Caco-2 (cell line): ENCODE measurements at regions not wholly inside any gene's neighbourhood (a gene's known extent, or its start where the extent isn't known, plus 50 kb on each side); places are given as distances from the start of the nearest gene placed in this dataset.

Experiments
- BruUV-seq: library from RNA; stranded (reverse); fragments of 400-500 nt; replicated peaks from 2 replicates; lab custom pipeline; 2021; lab: Mats Ljungman, UMichigan
- CTCF ChIA-PET: fragments of 300-600 bp; sonication (Branson Sonifier 250); formaldehyde crosslinking; loops from one replicate; lab custom pipeline; 2022; ENCODE audit warnings: antibody characterized with exemption; lab: Charles Lee
- POLR2A ChIA-PET: fragments of 300-600 bp; sonication (Branson Sonifier 250); formaldehyde crosslinking; loops from one replicate; lab custom pipeline; 2022; ENCODE audit warnings: antibody characterized with exemption; lab: Charles Lee
- DNase-seq, 2 experiments: peaks; one replicate each; pipeline versions ENCODE4 v3.0.0 to v3.0.0-alpha.2; 2020 to 2022
- H3K27me3 ChIP-seq: replicated peaks from 2 replicates; pipeline ENCODE4 v1.6.0; 2011; ENCODE audit warnings: low read length; ENCODE audit not compliant: control insufficient read depth, insufficient read depth
- H3K36me3 ChIP-seq: 2 replicates; pipeline ENCODE4 v1.5.1; 2011; ENCODE audit warnings: low read length; ENCODE audit not compliant: control insufficient read depth, insufficient read depth
- H3K4me1 ChIP-seq: fragments of 250-450 bp; sonication (Bioruptor Pico); 2 replicates; pipeline ENCODE4 v1.5.1; 2020; ENCODE audit warnings: mild to moderate bottlenecking
- H3K4me3 ChIP-seq: 2 replicates; pipeline ENCODE4 v1.5.1; 2011; ENCODE audit warnings: low read depth, mild to moderate bottlenecking, control low read depth, low read length
- H3K9me3 ChIP-seq: fragments of 250-450 bp; sonication (Bioruptor Pico); 2 replicates; pipeline ENCODE4 v1.5.1; 2020; ENCODE audit warnings: mild to moderate bottlenecking, moderate library complexity
- H3K27ac Mint-ChIP-seq: one replicate; pipeline ENCODE4 v1.8.0; 2022; ENCODE audit warnings: mixed read lengths; ENCODE audit not compliant: unreplicated experiment
- H3K27me3 Mint-ChIP-seq: one replicate; pipeline ENCODE4 v1.8.0; 2022; ENCODE audit warnings: mixed read lengths; ENCODE audit not compliant: insufficient read depth, unreplicated experiment
- H3K36me3 Mint-ChIP-seq: one replicate; pipeline ENCODE4 v1.8.0; 2022; ENCODE audit warnings: mild to moderate bottlenecking, mixed read lengths; ENCODE audit not compliant: insufficient read depth, unreplicated experiment
- H3K4me1 Mint-ChIP-seq: one replicate; pipeline ENCODE4 v1.8.0; 2022; ENCODE audit warnings: low read depth, mixed read lengths; ENCODE audit not compliant: unreplicated experiment
- H3K4me3 Mint-ChIP-seq: one replicate; pipeline ENCODE4 v1.8.0; 2022; ENCODE audit warnings: mild to moderate bottlenecking, moderate library complexity, mixed read lengths; ENCODE audit not compliant: unreplicated experiment
- H3K9me3 Mint-ChIP-seq: one replicate; pipeline ENCODE4 v1.8.0; 2022; ENCODE audit warnings: mixed read lengths; ENCODE audit not compliant: unreplicated experiment
- intact Hi-C: fragments of 100-400 bp; cut with micrococcal nuclease; formaldehyde crosslinking; loops from one replicate; pipeline ENCODE4 v1.10.0; 2022; ENCODE audit not compliant: unreplicated experiment
- TF ChIP-seq, protein P1 (sequence below), 2 experiments: fragments of 200-600 bp in 1 of 2; IDR thresholded peaks; 1 replicate in 1 of 2; 2 replicates in 1 of 2; pipeline versions ENCODE4 v1.5.1 to v1.8.0; 2011 to 2022; ENCODE audit warnings: antibody characterized with exemption in 1 of 2, control low read depth in 1 of 2, inconsistent platforms in 1 of 2, low read depth in 1 of 2, low read length in 1 of 2, mild to moderate bottlenecking in 1 of 2, moderate library complexity in 1 of 2; ENCODE audit not compliant: insufficient read depth in 1 of 2, severe bottlenecking in 1 of 2, unreplicated experiment in 1 of 2

DNA sequence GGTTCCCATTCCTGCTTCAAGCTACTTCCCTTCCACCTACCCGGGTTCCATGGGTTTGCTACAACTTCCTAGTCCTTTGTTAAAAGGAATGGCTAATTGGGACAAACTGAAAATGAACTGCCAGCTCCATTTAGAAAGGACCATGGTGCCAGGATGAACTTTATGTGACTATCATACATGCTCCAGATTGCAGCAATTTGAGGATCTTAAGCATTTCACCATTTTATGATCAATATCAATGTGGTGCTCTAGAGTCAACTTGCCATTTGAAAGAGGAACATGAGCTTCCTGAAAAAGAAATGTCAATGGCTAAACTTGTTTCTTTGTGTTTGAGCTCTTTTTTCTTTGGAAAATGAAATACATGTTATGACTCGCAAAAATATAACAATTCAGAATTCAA is 92.7 kb upstream of the IL15 start:
- H3K4me3 Mint-ChIP-seq, result no peak overlapping the region
- no peaks in the 10 kb centered on the region for H3K27me3 Mint-ChIP-seq
- no peak overlapping the region for H3K27ac Mint-ChIP-seq
- no peak for DNase-seq
- H3K4me1 ChIP-seq, result no peaks in the 10 kb centered on the region
- intact Hi-C loops, result no loop called here
- CTCF ChIA-PET, result no interaction called here
- H3K36me3 Mint-ChIP-seq, result no peaks in the 10 kb centered on the region
- POLR2A ChIA-PET, result no interaction called here
- H3K4me3 ChIP-seq, result no peak overlapping the region
- H3K27me3 ChIP-seq, result no peaks in the 10 kb centered on the region
- TF ChIP-seq, protein P1, sequence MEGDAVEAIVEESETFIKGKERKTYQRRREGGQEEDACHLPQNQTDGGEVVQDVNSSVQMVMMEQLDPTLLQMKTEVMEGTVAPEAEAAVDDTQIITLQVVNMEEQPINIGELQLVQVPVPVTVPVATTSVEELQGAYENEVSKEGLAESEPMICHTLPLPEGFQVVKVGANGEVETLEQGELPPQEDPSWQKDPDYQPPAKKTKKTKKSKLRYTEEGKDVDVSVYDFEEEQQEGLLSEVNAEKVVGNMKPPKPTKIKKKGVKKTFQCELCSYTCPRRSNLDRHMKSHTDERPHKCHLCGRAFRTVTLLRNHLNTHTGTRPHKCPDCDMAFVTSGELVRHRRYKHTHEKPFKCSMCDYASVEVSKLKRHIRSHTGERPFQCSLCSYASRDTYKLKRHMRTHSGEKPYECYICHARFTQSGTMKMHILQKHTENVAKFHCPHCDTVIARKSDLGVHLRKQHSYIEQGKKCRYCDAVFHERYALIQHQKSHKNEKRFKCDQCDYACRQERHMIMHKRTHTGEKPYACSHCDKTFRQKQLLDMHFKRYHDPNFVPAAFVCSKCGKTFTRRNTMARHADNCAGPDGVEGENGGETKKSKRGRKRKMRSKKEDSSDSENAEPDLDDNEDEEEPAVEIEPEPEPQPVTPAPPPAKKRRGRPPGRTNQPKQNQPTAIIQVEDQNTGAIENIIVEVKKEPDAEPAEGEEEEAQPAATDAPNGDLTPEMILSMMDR (IDR thresholded peaks at IDR 0.05; ENCODE audit: insufficient read depth in 1 of 2, low read depth in 1 of 2, low read length in 1 of 2, severe bottlenecking in 1 of 2, unreplicated experiment in 1 of 2), result no peak
- H3K4me1 Mint-ChIP-seq, result no peaks in the 10 kb centered on the region
- no TSS peak for BruUV-seq
- H3K9me3 Mint-ChIP-seq, result no peaks in the 10 kb centered on the region
- H3K36me3 ChIP-seq, result no peaks in the 10 kb centered on the region
- H3K9me3 ChIP-seq, result no peaks in the 10 kb centered on the region

- Mint-ChIP-seq H3K36me3 (no peaks in the 10 kb centered on the region), H3K27ac (no peak overlapping the region), H3K4me1 (no peaks in the 10 kb centered on the region), H3K9me3 (peaks cover 26% of the 10 kb centered on the region), H3K4me3 (no peak overlapping the region), H3K27me3 (no peaks in the 10 kb centered on the region)
- CTCF ChIA-PET, result no interaction called here
- DNase-seq, result no peak
- Histone ChIP-seq H3K27me3 (no peaks in the 10 kb centered on the region), H3K36me3 (no peaks in the 10 kb centered on the region), H3K9me3 (no peaks in the 10 kb centered on the region), H3K4me3 (no peak overlapping the region), H3K4me1 (no peaks in the 10 kb centered on the region)
- POLR2A ChIA-PET, result no interaction called here
- BruUV-seq, result no TSS peak
- TF ChIP-seq, protein P1 (IDR thresholded peaks at IDR 0.05; ENCODE audit: insufficient read depth in 1 of 2, low read depth in 1 of 2, low read length in 1 of 2, severe bottlenecking in 1 of 2, unreplicated experiment in 1 of 2), result no peak
- intact Hi-C loops, result no loop called here
These were observed 87.6 kb upstream of the IL15 start for GRCh38 chr4:141548791-141549190.

DNA sequence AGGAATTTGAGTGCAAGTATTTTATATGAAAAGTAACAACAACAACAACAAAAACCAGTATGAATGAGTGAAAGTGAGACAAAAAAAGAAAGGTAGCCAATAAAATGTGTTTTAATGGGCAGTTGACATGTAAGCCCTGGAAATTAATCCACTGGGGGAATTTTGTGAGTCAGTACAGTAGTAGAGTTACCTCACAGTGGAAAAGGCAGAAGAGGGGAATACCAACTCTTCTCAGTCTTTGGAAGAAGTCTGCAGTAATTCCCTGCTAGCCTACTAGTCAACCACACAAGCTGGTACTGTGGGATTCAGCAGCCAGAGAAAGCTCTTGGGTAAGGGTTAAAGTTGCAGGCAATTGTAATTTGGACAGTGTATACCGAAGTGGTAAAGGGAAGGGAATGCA is 76.3 kb upstream of the IL15 start:
- H3K27me3 Mint-ChIP-seq, result no peaks in the 10 kb centered on the region

More for the DNA sequence above, 76.3 kb upstream of the IL15 start:
- H3K27ac Mint-ChIP-seq, result no peak overlapping the region
- no peak overlapping the region for H3K4me3 Mint-ChIP-seq
- H3K9me3 Mint-ChIP-seq, result no peaks in the 10 kb centered on the region
- Histone ChIP-seq H3K27me3 (no peaks in the 10 kb centered on the region), H3K4me3 (no peak overlapping the region), H3K36me3 (no peaks in the 10 kb centered on the region), H3K9me3 (no peaks in the 10 kb centered on the region), H3K4me1 (no peaks in the 10 kb centered on the region)
- DNase-seq, result no peak
- ChIA-PET POLR2A (no interaction called here), CTCF (no interaction called here)
- TF ChIP-seq, protein P1 (IDR thresholded peaks at IDR 0.05; ENCODE audit: insufficient read depth in 1 of 2, low read depth in 1 of 2, low read length in 1 of 2, severe bottlenecking in 1 of 2, unreplicated experiment in 1 of 2), result no peak
- BruUV-seq, result no TSS peak
- no peaks in the 10 kb centered on the region for H3K36me3 Mint-ChIP-seq
- H3K4me1 Mint-ChIP-seq, result no peaks in the 10 kb centered on the region
- intact Hi-C loops, result no loop called here
